ENCODE measurements at regions not wholly inside any gene's neighbourhood (a gene's known extent, or its start where the extent isn't known, plus 50 kb on each side); places are given as distances from the start of the nearest gene placed in this dataset.

- H3K27me3 Mint-ChIP-seq, result peaks cover 23% of the 10 kb centered on the region
- Histone ChIP-seq H3K79me2 (ENCODE audit: control insufficient read depth, insufficient read depth, low read length) (no peaks in the 10 kb centered on the region), H3K9ac (ENCODE audit: low read length) (no peak overlapping the region), H4K20me1 (ENCODE audit: control insufficient read depth, insufficient read depth, low read length, poor library complexity, severe bottlenecking) (no peaks in the 10 kb centered on the region), H3K4me2 (replicated peaks; ENCODE audit: low read depth, low read length, poor library complexity, severe bottlenecking) (no peak overlapping the region), H3K4me3 (ENCODE audit: control extremely low read depth in 1 of 5, extremely low read depth in 1 of 5, insufficient read depth in 1 of 5, low read depth in 2 of 5, low read length in 4 of 5) (no peak overlapping the region), H3K27ac (ENCODE audit: low read length in 2 of 2) (no peak overlapping the region), H3K27me3 (replicated peaks in 1 of 4; ENCODE audit: control extremely low read depth in 1 of 4, control insufficient read depth in 3 of 4, insufficient read depth in 4 of 4, low read length in 3 of 4) (peaks cover 0 to 7% (median 0%) of the 10 kb centered on the region in 4 experiments), H3K4me1 (ENCODE audit: control insufficient read depth in 2 of 2, insufficient read depth in 2 of 2, low read length in 2 of 2) (no peaks in the 10 kb centered on the region), H3K36me3 (replicated peaks in 1 of 2; ENCODE audit: control extremely low read depth in 1 of 2, control insufficient read depth in 1 of 2, extremely low read depth in 1 of 2, insufficient read depth in 2 of 2, low read length in 1 of 2) (no peaks in the 10 kb centered on the region), H3K9me3 (ENCODE audit: control extremely low read depth in 1 of 3, control insufficient read depth in 2 of 3, insufficient read depth in 1 of 3, low read length in 2 of 3) (no peaks in the 10 kb centered on the region), H2AFZ (ENCODE audit: insufficient read depth, low read depth, low read length, poor library complexity, severe bottlenecking) (no peak overlapping the region)
- ChIA-PET CTCF (interaction anchor here (10.1 kb wide), 1 partner anchor 169 kb away, joined by 188 read pairs; no protein-coding TSS in a partner anchor), POLR2A (no interaction called here)
- WGBS (ENCODE audit: insufficient coverage), result 98% methylated on average over 3 of the region's 5 CpGs
- intact Hi-C loops (cut with micrococcal nuclease), result no loop called here
- ATAC-seq (ENCODE audit: low read depth), result no peak
- no peak for DNase-seq
- TF ChIP-seq EZH2 (IDR thresholded peaks at IDR 0.05; ENCODE audit: borderline replicate concordance, insufficient read depth, low read depth, low read length, poor library complexity, severe bottlenecking) (no peak), CTCF (IDR thresholded peaks at IDR 0.05) (no peak)
- no peaks in the 10 kb centered on the region for H3K9me3 Mint-ChIP-seq (ENCODE audit: insufficient read depth)
- H3K4me1 Mint-ChIP-seq, result no peaks in the 10 kb centered on the region
- H3K4me3 Mint-ChIP-seq, result no peak overlapping the region
- H3K27ac Mint-ChIP-seq, result no peak overlapping the region
These were observed 167.7 kb upstream of the NPVF start for GRCh38 chr7:25395976-25396375.

DNA sequence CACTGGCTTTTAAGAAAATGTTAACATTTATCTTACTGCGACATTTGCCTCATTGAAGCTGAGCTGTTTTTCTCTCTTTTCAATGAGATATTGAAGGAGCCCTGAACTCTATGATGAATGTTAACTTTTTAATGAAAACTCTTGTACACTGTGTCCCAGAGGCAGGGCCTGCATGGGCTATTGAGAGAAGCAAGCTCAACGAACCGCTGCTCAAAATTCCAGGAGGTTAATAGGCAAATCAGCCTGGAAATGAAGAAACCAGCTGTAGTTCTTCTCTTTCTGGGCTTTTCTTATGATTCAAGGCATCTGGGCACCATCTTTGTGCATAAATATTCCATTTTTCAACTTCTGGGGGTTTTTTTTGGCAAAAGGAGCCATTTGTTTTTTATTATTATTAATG lies 168.4 kb upstream of the NPVF start:
- H3K27me3 ChIP-seq (replicated peaks in 1 of 4; ENCODE audit: control extremely low read depth in 1 of 4, control insufficient read depth in 3 of 4, insufficient read depth in 4 of 4, low read length in 3 of 4), result peaks cover 0 to 7% (median 0%) of the 10 kb centered on the region in 4 experiments
- ATAC-seq (ENCODE audit: low read depth) (no peak), DNase-seq (no peak)
- no peaks in the 10 kb centered on the region for H3K4me1 ChIP-seq (ENCODE audit: control insufficient read depth in 2 of 2, insufficient read depth in 2 of 2, low read length in 2 of 2)
- H2AFZ ChIP-seq (ENCODE audit: insufficient read depth, low read depth, low read length, poor library complexity, severe bottlenecking), result no peak overlapping the region
- H3K4me3 ChIP-seq (ENCODE audit: control extremely low read depth in 1 of 5, extremely low read depth in 1 of 5, insufficient read depth in 1 of 5, low read depth in 2 of 5, low read length in 4 of 5), result no peak overlapping the region
- no peak overlapping the region for H3K4me3 Mint-ChIP-seq
- no peak for TF ChIP-seq EZH2 (IDR thresholded peaks at IDR 0.05; ENCODE audit: borderline replicate concordance, insufficient read depth, low read depth, low read length, poor library complexity, severe bottlenecking)
- no peak for TF ChIP-seq CTCF (IDR thresholded peaks at IDR 0.05)
- H3K27me3 Mint-ChIP-seq, result peaks cover 22% of the 10 kb centered on the region
- WGBS (ENCODE audit: insufficient coverage), result 100% methylated on average over 2 of the region's 3 CpGs
- no peaks in the 10 kb centered on the region for H3K36me3 ChIP-seq (replicated peaks in 1 of 2; ENCODE audit: control extremely low read depth in 1 of 2, control insufficient read depth in 1 of 2, extremely low read depth in 1 of 2, insufficient read depth in 2 of 2, low read length in 1 of 2)
- POLR2A ChIA-PET, result no interaction called here
- no peak overlapping the region for H3K27ac Mint-ChIP-seq
- no peak overlapping the region for H3K4me2 ChIP-seq (replicated peaks; ENCODE audit: low read depth, low read length, poor library complexity, severe bottlenecking)
- H3K9me3 ChIP-seq (ENCODE audit: control extremely low read depth in 1 of 3, control insufficient read depth in 2 of 3, insufficient read depth in 1 of 3, low read length in 2 of 3), result no peaks in the 10 kb centered on the region
- H3K27ac ChIP-seq (ENCODE audit: low read length in 2 of 2), result no peak overlapping the region
- H3K9me3 Mint-ChIP-seq (ENCODE audit: insufficient read depth), result no peaks in the 10 kb centered on the region
- H3K79me2 ChIP-seq (ENCODE audit: control insufficient read depth, insufficient read depth, low read length), result no peaks in the 10 kb centered on the region
- H4K20me1 ChIP-seq (ENCODE audit: control insufficient read depth, insufficient read depth, low read length, poor library complexity, severe bottlenecking), result no peaks in the 10 kb centered on the region
- no peaks in the 10 kb centered on the region for H3K4me1 Mint-ChIP-seq
- H3K9ac ChIP-seq (ENCODE audit: low read length), result no peak overlapping the region
- intact Hi-C loops (cut with micrococcal nuclease), result no loop called here
- CTCF ChIA-PET, result interaction anchor here (10.1 kb wide), 1 partner anchor 169 kb away, joined by 188 read pairs; no protein-coding TSS in a partner anchor
